GM18870 (cell line): ENCODE measurements at regions not wholly inside any gene's neighbourhood (a gene's known extent, or its start where the extent isn't known, plus 50 kb on each side); places are given as distances from the start of the nearest gene placed in this dataset.
"Not testable (repeated sequence)": the region's sequence is repeated elsewhere in the genome, so short reads cannot be mapped to it uniquely, and the experiment has no call there.

Source experiments
- ATAC-seq: cut with Tn5 transposase; IDR thresholded peaks from one replicate; pipeline ENCODE4 v1.9.1; 2021; ENCODE audit warnings: moderate library complexity; ENCODE audit not compliant: unreplicated experiment

DNA sequence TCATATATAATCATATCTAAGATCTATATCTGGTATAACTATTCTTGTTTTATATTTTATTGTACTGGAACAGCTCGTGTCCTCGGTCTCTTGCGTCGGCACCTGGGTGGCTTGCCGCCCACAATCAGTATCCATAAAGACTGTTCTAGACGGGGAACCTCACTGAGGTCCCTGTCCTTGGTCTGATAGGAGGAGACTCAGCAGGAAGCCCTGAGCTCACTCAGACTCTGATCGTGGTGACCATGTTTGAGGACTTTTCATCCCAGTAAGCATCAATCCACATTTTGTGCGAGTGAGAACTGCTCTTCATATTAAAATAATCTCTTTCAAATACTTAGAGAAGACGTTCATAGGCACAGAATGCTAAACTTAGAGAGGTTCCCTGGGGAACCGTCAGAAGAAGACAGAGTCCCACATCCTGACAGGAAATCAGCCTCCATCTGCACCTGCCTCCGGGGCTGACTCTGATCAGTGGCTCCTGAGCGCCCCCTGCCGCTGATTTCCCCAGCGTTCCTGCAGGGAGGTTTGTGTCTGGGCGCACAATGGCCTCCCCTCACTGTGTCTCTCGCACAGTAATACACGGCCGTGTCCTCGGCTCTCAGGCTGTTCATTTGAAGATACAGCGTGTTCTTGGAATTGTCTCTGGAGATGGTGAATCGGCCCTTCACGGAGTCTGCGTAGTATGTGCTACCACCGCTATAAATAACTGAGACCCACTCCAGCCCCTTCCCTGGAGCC is 1065.9 kb downstream of the TMEM121 start:
- ATAC-seq, result not testable (repeated sequence)

DNA sequence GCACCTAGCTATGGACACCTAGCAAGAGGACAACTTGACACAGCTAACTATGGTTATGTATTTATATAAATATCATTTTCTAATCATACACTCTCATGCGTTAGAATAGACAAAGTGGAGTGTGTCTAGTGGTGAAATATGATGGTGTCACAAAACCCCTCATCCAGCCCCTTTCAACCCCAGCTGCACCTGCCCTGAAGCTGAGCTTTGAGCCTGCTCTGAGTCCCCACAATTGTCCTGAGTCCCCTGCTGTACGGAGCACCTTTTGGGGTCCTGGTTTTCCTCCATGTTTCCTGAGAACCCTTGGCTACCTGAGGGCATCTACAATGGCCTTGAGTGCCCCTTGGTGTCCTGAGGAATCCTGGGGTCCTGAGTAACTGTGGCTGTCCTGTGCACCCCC is 1072.8 kb downstream of the TMEM121 start:
- ATAC-seq, result no peak

DNA sequence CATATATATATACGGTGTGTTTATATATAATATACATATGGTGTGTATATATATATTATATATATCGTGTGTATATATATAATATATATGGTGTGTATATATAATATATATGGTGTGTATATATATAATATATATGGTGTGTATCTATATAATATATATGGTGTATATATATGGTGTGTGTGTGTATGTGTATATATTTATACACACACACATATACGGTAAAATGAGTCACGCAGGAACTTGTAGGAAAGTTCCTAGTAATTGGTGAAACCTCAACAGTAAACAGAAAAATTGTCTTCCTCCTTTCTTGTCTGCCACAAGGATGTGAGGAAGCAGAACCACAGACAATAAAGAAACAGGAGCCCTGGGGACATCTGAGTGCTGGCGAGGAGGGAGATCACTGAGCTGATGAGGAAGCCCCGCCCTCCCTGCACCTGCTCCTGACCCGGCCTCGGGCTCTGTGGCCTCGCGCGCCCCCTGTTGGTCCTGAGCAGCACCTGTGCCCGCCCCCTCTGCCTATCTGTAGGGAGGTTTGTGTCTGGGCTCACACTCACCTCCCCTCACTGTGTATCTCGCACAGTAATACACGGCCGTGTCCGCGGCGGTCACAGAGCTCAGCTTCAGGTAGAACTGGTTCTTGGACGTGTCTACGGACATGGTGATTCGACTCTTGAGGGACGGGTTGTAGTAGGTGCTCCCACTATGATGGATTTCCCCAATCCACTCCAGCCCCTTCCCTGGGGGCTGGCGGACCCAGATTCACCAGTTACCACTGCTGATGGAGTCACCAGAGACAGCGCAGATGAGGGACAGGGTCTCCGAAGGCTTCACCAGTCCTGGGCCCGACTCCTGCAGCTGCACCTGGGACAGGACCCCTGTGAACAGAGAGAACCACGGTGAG is 1079.4 kb downstream of the TMEM121 start:
- ATAC-seq, result no peak

GRCh38 chr14:106606936-106607335 is 1080.6 kb downstream of the TMEM121 start:
- ATAC-seq, result no peak

DNA sequence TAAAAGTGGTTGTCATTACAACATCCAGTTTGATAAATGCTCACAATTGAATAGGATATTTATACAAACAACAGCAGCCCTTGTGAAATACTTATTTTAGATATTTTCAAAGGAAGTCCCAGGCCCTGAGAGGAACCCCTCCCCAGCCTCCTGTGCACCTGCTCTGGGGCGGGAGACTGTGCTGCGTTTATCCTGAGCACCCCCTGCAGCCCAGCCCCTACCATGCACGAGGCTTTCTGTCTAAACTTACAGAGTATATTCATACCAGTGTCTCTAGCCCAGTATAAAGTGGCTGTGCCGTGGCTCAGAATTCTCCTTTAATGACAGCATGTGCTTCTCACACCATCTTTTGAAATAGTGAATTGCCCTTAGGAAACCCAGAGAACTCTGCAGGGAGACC is 1084.3 kb downstream of the TMEM121 start:
- ATAC-seq, result no peak

DNA sequence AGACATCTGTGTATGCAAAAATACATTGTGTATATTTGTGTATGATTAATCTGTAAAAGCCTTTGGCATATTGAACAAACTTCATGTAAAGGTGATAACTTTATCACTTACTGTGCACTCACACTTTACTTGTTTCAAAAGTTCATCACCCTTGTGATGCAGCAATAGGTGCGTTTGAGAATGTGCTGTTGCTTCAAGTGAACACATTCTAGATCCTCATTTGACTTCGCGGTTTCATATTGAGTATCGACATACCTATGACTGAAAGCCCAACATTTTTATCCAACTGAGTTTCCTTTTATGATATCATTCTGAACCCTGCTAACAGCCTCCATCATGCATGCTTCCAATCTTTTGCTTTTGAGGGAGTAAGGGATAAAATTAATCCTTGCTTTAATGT is 1086.9 kb downstream of the TMEM121 start:
- no peak for ATAC-seq

- ATAC-seq, result not testable (repeated sequence)
These were observed 1092.1 kb downstream of the TMEM121 start for GRCh38 chr14:106618471-106618951.

DNA sequence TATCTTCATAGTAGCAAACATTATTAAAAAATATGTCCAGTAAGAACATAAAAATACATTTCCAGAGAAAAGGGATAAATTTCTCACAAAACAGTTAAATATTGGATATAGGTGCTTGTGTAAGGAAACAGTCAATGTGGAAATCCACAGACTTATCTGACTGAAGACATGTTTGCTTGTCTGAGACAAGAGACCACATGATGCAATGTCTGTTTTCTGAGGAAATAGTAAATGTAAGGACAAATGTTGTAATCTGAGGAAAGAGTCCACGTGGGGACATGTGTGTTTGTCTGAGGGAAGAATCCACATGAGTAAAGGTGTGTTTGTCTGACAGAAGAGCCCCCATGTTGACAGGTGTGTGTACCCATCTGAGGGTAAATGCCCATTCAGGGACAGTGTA is 1093.2 kb downstream of the TMEM121 start:
- ATAC-seq, result no peak

DNA sequence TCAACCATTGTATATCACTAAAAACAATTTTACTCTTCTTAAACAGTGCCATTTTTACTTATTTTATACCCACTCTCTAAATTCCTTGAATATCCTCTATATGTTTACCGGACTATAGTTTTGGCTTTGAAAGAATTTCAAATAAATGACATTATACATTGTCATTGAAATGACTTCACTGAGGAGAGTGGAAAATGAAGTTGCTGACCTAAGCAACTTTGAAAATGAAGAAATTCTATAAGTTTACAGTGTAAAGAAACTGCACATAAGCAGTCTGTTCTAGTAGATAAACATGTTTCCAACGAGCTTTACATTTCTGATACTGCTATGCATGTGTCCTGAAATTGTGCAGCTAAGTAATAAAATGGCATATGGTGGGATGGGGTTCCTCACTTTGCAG is 1094.0 kb downstream of the TMEM121 start:
- ATAC-seq, result no peak

DNA sequence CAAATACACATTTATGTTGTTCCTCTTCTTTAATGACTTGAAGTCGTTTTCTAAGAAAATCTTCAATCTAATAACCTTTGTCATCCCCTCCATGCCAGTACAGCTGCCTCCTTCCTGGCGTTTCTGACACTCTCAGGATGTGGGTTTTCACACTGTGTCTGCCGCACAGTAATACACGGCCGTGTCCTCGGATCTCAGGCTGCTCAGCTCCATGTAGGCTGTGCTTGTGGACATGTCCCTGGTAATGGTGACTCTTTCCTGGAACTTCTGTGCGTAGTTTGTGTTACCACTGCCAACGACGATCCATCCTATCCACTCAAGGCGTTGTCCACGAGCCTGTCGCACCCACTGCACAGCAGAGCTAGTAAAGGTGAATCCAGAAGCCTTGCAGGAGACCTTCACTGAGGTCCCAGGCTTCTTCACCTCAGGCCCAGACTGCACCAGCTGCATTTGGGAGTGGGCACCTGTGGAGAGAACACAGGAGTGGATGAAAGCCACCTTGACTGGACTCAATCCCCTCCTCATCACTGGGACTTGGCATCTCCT is 1095.9 kb downstream of the TMEM121 start:
- ATAC-seq, result no peak

DNA sequence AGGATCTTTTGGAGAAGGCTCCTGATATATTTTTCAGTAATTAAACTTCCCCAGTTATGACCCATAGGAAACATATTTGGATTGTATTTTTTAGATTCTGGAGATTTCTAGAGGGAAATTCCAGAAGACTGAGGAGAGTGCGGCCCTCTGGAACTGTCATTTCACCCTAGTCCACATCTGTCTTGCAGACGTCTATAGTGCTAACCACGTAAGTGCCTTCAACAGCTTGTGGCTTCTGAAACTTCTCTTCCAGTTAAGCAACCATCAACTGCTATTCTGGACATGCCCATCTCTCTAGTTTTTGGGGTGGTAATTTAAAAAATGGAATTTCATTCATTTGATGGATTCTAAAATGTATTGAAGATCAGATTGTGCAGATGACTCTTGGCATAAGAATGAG is 1098.8 kb downstream of the TMEM121 start:
- ATAC-seq, result no peak

DNA sequence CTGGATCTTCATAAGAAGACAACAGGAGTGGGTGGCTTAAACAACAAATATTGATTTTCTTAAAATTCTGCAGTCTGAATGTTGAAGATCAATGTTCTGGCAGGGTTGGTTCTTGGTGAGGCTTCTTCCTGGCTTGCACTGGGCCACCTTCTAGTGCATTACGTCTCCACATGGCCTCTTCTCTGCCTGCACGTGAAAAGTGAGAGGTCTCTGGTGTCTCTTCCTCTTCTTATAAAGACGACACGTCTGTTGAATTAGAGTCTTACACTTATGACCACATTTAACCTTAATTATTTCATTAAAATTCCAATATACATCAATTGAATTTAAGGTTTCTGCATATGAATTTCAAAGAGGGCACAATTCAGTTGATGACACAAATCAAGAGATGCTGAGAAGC is 1100.1 kb downstream of the TMEM121 start:
- not testable (repeated sequence) for ATAC-seq

DNA sequence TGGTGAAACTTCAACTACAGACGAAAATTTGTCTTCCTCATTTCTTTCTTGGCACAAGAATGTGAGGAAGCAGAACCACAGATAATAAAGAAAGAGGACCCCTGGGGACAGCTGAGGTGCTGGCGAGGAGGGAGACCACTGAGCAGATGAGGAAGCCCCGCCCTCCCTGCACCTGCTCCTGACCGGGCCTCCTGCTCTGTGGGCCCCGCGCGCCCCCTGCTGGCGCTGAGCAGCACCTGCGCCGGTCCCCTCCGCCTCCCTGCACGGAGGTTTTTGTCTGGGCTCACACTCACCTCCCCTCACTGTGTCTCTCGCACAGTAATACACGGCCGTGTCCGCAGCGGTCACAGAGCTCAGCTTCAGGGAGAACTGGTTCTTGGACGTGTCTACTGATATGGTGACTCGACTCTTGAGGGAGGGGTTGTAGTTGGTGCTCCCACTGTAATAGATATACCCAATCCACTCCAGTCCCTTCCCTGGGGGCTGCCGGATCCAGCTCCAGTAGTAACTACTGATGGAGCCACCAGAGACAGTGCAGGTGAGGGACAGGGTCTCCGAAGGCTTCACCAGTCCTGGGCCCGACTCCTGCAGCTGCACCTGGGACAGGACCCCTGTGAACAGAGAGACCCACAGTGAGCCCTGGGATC is 1100.7 kb downstream of the TMEM121 start:
- not testable (repeated sequence) for ATAC-seq

DNA sequence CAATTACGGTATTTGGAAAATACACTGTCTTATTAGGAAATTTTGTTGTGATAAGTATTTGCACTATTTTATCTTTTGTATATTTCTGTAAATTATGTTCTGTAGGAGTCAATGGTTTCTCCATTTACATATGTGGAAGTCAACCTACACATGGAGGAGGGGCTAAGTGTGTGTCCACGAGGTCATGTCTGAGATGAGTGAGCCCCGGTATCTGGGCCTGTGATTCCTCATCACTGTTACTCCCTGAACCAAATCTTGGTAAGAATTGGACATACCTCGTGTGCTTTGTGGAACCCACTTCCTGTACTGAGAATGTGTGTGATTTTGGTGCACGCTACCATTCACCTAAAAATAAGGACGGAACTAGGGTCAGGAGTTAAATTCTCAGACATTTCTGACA is 1105.5 kb downstream of the TMEM121 start:
- ATAC-seq, result no peak

DNA sequence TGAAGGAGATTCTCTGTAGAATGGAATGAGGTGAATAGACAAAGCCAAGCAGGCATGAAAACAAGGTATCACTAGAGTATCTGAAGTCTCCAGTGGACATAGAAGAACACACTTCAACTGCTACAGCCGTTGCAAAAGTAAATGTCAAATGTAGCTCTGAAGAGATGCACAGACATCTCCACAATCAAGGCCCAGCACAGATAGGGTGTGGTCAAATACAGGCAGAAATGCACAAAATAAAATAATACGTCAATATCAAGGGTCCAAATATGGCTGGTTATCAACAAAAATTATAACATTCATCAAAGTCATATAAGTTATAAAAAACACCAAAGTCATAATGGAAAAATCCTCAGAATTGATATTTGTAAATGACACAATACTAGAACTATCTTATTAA is 1107.3 kb downstream of the TMEM121 start:
- no peak for ATAC-seq

DNA sequence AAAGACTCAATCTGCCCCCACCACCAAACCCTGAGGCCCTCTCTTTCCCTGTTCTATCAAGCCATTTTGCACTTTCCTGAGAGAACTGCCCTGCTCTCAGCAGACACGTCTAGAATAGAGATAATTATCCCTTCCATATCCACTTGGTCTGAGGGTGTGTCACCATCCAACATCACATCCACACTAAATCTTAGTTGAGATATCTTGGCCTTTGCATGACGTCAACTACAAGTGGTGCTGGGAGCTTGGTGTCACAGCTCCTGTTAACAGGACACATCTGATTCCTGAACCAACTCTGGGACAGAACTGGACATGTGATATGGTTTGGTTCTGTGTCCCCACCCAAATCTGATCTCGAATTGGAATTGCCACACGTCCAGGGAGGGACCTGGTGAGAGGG is 1109.2 kb downstream of the TMEM121 start:
- no peak for ATAC-seq

GRCh38 chr14:106638786-106639452 is 1112.5 kb downstream of the TMEM121 start:
- not testable (repeated sequence) for ATAC-seq

GRCh38 chr14:106642090-106642489 is 1115.7 kb downstream of the TMEM121 start:
- ATAC-seq, result no peak

GRCh38 chr14:106642971-106643370 is 1116.6 kb downstream of the TMEM121 start:
- not testable (repeated sequence) for ATAC-seq

DNA sequence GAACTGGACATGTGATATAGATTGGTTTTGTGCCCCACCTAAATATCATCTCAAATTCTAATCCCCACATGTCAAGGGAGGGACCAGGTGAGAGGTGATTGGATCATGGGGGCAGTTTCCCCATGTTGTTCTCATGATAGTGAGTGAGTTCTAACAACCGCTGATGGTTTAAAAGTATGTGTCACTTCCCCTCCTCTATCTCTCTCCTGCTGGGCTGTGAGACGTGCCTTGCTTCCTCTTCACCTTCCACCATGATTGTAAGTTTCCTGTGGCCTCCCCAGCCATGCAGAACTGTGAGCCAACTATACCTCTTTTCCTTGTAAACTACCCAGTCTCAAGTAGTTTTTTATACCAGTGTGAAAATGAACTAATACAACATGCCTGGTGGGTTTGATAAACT is 1122.5 kb downstream of the TMEM121 start:
- ATAC-seq, result not testable (repeated sequence)

- ATAC-seq, result no peak
These were observed 1124.6 kb downstream of the TMEM121 start for GRCh38 chr14:106651016-106651415.
